HG02970 (cell line): ENCODE measurements at regions not wholly inside any gene's neighbourhood (a gene's known extent, or its start where the extent isn't known, plus 50 kb on each side); places are given as distances from the start of the nearest gene placed in this dataset.
"Not testable (repeated sequence)": the region's sequence is repeated elsewhere in the genome, so short reads cannot be mapped to it uniquely, and the experiment has no call there.

ENCODE experiments used
- ATAC-seq: cut with Tn5 transposase; IDR thresholded peaks from one replicate; pipeline ENCODE4 v1.9.1; 2021; ENCODE audit warnings: mild to moderate bottlenecking, moderate library complexity, moderate number of reproducible peaks; ENCODE audit not compliant: unreplicated experiment, low FRiP score

GRCh38 chr13:80550971-80551441 is 210.1 kb upstream of the SPRY2 start:
- no peak for ATAC-seq

GRCh38 chr13:80548915-80549314 is 208.0 kb upstream of the SPRY2 start:
- no peak for ATAC-seq

GRCh38 chr13:80547885-80548825 is 207.2 kb upstream of the SPRY2 start:
- ATAC-seq = no peak

GRCh38 chr13:80547341-80547740 is 206.4 kb upstream of the SPRY2 start:
- ATAC-seq = no peak

GRCh38 chr13:80533175-80533574 is 192.2 kb upstream of the SPRY2 start:
- ATAC-seq = no peak

- no peak for ATAC-seq
Observed at GRCh38 chr13:80530902-80531301, 190.0 kb upstream of the SPRY2 start.

GRCh38 chr13:80530191-80530590 is 189.3 kb upstream of the SPRY2 start:
- no peak for ATAC-seq

- no peak for ATAC-seq
Observed at GRCh38 chr13:80529734-80530133, 188.8 kb upstream of the SPRY2 start.

GRCh38 chr13:80528733-80529132 is 187.8 kb upstream of the SPRY2 start:
- no peak for ATAC-seq

GRCh38 chr13:80527400-80527799 is 186.5 kb upstream of the SPRY2 start:
- ATAC-seq = no peak

- no peak for ATAC-seq
Observed at GRCh38 chr13:80524447-80525215, 183.7 kb upstream of the SPRY2 start.

- ATAC-seq = no peak
Observed at GRCh38 chr13:80523134-80523533, 182.2 kb upstream of the SPRY2 start.

GRCh38 chr13:80522463-80522862 is 181.5 kb upstream of the SPRY2 start:
- ATAC-seq = not testable (repeated sequence)

GRCh38 chr13:80516818-80517348 is 176.0 kb upstream of the SPRY2 start:
- ATAC-seq = no peak

- ATAC-seq = no peak
Observed at GRCh38 chr13:80515296-80515695, 174.4 kb upstream of the SPRY2 start.

GRCh38 chr13:80513196-80513595 is 172.3 kb upstream of the SPRY2 start:
- ATAC-seq = no peak

- no peak for ATAC-seq
Observed at GRCh38 chr13:80510686-80511085, 169.8 kb upstream of the SPRY2 start.

GRCh38 chr13:80509264-80509663 is 168.3 kb upstream of the SPRY2 start:
- ATAC-seq = no peak

GRCh38 chr13:80508031-80508430 is 167.1 kb upstream of the SPRY2 start:
- ATAC-seq = no peak

- ATAC-seq = no peak
Observed at GRCh38 chr13:80504453-80504852, 163.5 kb upstream of the SPRY2 start.

GRCh38 chr13:80502359-80502758 is 161.4 kb upstream of the SPRY2 start:
- ATAC-seq = no peak
